HUES6 (cell line): ENCODE measurements at regions not wholly inside any gene's neighbourhood (a gene's known extent, or its start where the extent isn't known, plus 50 kb on each side); places are given as distances from the start of the nearest gene placed in this dataset.
A peak's percentile ranks its signal among the peaks of the same experiment; 100 is the strongest.
"Not testable (repeated sequence)": the region's sequence is repeated elsewhere in the genome, so short reads cannot be mapped to it uniquely, and the experiment has no call there.

ENCODE experiments used
- H3K27ac ChIP-seq: 2 replicates; pipeline ENCODE4 v1.7.0; 2013; ENCODE audit warnings: low read depth, mild to moderate bottlenecking, low read length, inconsistent platforms
- H3K27me3 ChIP-seq: 2 replicates; pipeline ENCODE4 v1.6.1; 2013; ENCODE audit warnings: low read length; ENCODE audit not compliant: control insufficient read depth, insufficient read depth
- H3K36me3 ChIP-seq: 2 replicates; pipeline ENCODE4 v1.6.1; 2013; ENCODE audit warnings: low read length; ENCODE audit not compliant: control insufficient read depth, insufficient read depth
- H3K4me1 ChIP-seq: 2 replicates; pipeline ENCODE4 v1.6.1; 2013; ENCODE audit warnings: low read length; ENCODE audit not compliant: control insufficient read depth, insufficient read depth
- H3K4me3 ChIP-seq: 2 replicates; pipeline ENCODE4 v1.5.1; 2013; ENCODE audit warnings: low read depth, low read length
- H3K9ac ChIP-seq: one replicate; pipeline ENCODE4 v1.6.1; 2013; ENCODE audit warnings: mild to moderate bottlenecking, low read length
- H3K9me3 ChIP-seq: 2 replicates; pipeline ENCODE4 v1.6.1; 2013; ENCODE audit warnings: low read depth, low read length; ENCODE audit not compliant: control insufficient read depth, insufficient read depth

DNA sequence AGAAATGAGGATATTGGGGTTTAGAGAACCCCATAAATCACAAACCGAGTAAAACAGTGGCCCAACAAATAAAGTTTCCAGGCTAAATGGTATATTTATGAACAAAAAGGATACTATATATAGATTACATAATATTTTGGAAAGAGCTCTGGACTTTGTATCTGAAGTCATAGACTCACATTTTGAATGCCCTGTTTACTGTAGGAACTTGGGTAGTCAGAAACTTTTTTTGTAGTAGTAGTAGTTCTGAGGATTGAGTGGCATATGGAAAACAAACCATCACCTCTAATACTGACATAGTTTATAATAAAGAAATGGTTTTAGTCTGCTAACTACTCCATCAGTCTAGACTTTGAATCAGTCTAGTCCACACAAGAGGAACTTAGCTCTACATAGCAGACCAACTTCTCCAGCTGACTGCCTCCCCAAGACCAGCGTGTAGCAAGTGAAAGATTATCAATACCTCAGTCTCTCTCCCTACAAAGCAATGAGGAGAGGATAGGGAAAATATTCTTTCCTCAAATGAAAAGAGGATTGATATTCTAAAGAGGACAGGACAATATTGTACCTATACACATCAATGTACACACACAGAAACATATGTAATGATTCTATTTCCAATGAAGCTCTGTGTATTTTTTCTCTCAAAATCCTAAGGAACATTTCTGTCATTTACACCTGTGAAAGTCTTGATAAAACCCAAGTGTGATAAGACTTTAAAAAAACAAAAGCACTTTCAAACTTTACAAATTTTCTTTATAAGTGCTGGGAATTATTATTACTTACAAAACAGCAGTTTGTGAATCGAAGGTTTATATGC is 184.9 kb upstream of the MAP2 start:
- H3K9me3 ChIP-seq, result peaks cover 14% of the 10 kb centered on the region
- H3K4me3 ChIP-seq, result no peak overlapping the region
- peaks cover 2% of the 10 kb centered on the region; the same call in 1 of the 2 replicates for H3K4me1 ChIP-seq
- no peaks in the 10 kb centered on the region for H3K36me3 ChIP-seq
- no peak overlapping the region for H3K9ac ChIP-seq
- no peaks in the 10 kb centered on the region for H3K27me3 ChIP-seq
- H3K27ac ChIP-seq, result no peak overlapping the region

DNA sequence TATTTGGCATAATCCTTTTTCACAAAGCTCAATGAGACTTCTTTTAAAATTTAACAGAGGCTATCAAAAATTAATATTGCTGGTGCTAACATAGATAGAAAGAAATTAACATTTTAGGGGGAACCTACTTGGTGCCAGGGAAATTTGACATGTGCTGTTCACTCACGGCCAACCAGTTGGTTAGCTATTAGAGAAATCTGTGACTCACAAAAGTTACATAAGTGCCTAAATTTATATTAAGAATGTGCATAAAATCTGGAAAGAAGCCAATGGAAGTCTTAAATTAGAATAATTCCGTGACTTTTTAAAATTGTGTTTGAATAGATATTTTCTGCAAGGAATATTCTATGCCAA is 184.3 kb upstream of the MAP2 start:
- Histone ChIP-seq H3K36me3 (no peaks in the 10 kb centered on the region), H3K4me3 (no peak overlapping the region), H3K4me1 (peaks cover 2% of the 10 kb centered on the region; the same call in 1 of the 2 replicates), H3K9ac (no peak overlapping the region), H3K27ac (no peak overlapping the region), H3K27me3 (no peaks in the 10 kb centered on the region), H3K9me3 (peaks cover 14% of the 10 kb centered on the region)

DNA sequence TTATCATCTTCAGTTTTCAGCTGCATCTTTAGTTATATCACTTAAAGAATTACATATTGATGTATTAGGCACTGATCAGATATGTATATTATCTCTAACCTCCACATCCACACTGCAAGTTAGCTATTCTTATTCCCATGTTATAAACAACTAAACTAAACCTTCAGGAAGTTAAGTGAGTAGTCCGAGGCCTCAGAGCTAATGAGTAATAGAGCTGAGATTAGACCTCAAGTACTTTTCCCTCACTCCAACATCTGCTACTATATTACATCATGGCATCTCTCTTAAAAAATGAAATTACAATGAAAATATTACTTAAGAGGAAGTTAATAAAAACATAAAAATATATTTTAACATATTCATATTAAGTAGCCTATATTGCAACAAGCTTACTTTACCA is 183.6 kb upstream of the MAP2 start:
- no peaks in the 10 kb centered on the region for H3K36me3 ChIP-seq
- H3K4me1 ChIP-seq, result peaks cover 2% of the 10 kb centered on the region; the same call in 1 of the 2 replicates
- H3K4me3 ChIP-seq, result no peak overlapping the region
- no peak overlapping the region for H3K9ac ChIP-seq
- no peak overlapping the region for H3K27ac ChIP-seq
- H3K27me3 ChIP-seq, result no peaks in the 10 kb centered on the region
- H3K9me3 ChIP-seq, result peaks cover 14% of the 10 kb centered on the region

DNA sequence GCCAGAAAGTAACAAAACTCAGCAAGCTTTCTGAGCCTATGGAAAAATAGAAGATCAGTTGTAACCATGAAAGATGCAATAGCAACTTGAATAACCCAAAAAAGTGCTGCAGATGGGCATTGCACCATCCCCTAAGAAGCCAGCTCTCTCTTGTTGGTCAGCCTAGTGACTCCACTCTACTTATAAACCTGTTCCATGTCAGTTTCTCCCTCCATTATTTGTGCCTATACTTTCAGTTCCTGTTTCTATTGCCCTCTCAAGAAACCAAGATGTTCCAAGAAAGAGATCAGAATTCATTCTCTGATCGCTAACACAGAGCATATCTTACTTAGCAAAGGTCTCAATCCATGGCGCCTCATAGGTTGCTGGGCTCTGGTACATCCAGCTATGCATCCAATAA is 170.3 kb upstream of the MAP2 start:
- H3K36me3 ChIP-seq, result no peaks in the 10 kb centered on the region
- no peaks in the 10 kb centered on the region for H3K27me3 ChIP-seq
- no peak overlapping the region for H3K27ac ChIP-seq
- no peaks in the 10 kb centered on the region for H3K4me1 ChIP-seq
- H3K9me3 ChIP-seq, result peaks cover 13% of the 10 kb centered on the region
- H3K9ac ChIP-seq, result no peak overlapping the region
- H3K4me3 ChIP-seq, result no peak overlapping the region

DNA sequence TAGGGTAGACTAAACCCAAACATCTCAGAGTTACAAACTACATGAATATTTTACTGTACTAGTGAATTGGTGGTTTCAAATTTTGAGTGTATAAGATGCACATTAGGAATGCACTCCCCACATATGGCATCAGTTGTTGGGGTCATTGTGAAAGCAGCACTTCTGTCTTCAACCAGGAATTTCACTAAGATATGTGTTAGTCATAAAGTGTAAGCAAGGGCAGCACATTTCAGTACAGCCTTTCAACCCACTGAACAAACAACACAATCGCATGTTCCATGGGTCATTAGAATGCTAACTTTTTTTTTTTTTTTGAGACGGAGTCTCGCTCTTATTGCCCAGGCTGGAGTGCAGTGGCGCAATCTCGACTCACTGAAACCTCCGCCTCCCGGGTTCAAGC is 164.1 kb upstream of the MAP2 start:
- no peak overlapping the region for H3K4me3 ChIP-seq
- 0 out of 2 replicates have a peak, but pooled peaks cover 5% of the 10 kb centered on the region for H3K4me1 ChIP-seq
- peaks cover 13% of the 10 kb centered on the region for H3K9me3 ChIP-seq
- no peaks in the 10 kb centered on the region for H3K36me3 ChIP-seq
- H3K9ac ChIP-seq, result no peak overlapping the region
- H3K27me3 ChIP-seq, result no peaks in the 10 kb centered on the region
- H3K27ac ChIP-seq, result no peak overlapping the region

DNA sequence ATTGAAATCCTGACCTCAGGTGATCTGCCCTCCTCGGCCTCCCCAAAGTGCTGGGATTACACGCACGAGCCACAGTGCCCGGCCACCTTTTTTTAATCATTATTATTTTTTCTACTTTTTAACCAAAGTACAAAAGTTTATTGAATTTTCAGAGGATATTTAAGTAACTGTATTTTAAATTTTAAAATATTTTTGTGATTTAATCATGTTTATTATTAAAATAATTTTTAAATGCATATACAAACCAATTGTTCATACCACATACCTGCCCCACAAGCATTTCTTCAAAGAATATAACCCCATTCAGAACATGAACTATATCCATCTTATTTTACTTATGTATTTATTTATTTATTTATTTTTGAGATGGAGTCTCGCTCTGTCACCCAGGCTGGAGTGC is 163.6 kb upstream of the MAP2 start:
- H3K9me3 ChIP-seq, result peaks cover 13% of the 10 kb centered on the region

DNA sequence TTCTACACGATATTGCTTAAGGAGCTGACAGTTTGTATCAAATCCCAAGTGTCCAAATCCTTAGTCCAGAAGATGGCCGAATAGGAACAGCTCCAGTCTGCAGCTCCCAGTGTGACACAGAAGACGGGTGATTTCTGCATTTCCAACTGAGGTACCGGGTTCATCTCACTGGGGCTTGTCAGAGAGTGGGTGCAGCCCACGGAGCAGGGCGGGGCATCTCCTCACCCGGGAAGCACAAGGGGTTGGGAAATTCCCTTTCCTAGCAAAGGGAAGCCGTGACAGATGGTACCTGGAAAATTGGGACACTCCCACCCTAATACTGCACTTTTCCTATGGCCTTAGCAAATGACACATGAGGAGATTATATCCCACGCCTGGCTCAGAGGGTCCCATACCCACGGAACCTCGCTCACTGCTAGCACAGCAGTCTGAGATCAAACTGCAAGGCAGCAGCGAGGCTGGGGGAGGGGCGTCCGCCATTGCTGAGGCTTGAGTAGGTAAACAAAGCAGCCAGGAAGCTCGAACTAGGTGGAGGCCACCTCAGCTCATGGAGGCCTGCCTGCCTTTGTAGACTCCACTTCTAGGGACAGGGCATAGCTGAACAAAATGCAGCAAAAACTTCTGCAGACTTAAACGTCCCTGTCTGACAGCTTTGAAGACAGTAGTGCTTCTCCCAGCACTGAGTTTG is 162.3 kb upstream of the MAP2 start:
- H3K9ac ChIP-seq, result not testable (repeated sequence)

More for the DNA sequence above, 163.6 kb upstream of the MAP2 start:
- Histone ChIP-seq H3K36me3 (no peaks in the 10 kb centered on the region), H3K9ac (no peak overlapping the region), H3K4me3 (no peak overlapping the region), H3K27ac (no peak overlapping the region), H3K4me1 (0 out of 2 replicates have a peak, but pooled peaks cover 5% of the 10 kb centered on the region), H3K27me3 (no peaks in the 10 kb centered on the region)

DNA sequence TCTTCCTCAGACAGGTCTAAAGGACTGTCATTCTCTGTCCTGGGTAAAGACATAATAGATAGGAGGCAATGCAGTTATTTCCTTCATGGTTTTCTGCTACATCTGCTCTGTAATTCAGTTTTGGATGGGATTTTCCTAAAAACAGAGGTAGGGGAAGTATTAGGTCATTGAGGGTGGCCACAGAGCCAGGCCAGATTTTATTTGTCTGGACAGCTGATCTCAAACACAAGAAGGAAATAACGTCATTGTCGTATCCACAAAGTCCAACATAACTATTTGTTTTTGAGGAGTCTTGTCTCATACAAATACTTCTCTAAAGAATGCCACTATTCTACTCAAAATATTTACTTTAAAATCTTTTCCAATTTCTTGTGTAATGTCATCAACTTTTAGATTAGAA is 154.8 kb upstream of the MAP2 start:
- no peaks in the 10 kb centered on the region for H3K4me1 ChIP-seq
- H3K27ac ChIP-seq, result no peak overlapping the region
- no peaks in the 10 kb centered on the region for H3K27me3 ChIP-seq
- no peak overlapping the region for H3K9ac ChIP-seq
- H3K9me3 ChIP-seq, result no peaks in the 10 kb centered on the region
- H3K4me3 ChIP-seq, result no peak overlapping the region
- no peaks in the 10 kb centered on the region for H3K36me3 ChIP-seq

More for the DNA sequence above, 162.3 kb upstream of the MAP2 start:
- not testable (repeated sequence) for H3K36me3 ChIP-seq, H3K4me3 ChIP-seq, H3K4me1 ChIP-seq, H3K9me3 ChIP-seq, H3K27ac ChIP-seq, H3K27me3 ChIP-seq

DNA sequence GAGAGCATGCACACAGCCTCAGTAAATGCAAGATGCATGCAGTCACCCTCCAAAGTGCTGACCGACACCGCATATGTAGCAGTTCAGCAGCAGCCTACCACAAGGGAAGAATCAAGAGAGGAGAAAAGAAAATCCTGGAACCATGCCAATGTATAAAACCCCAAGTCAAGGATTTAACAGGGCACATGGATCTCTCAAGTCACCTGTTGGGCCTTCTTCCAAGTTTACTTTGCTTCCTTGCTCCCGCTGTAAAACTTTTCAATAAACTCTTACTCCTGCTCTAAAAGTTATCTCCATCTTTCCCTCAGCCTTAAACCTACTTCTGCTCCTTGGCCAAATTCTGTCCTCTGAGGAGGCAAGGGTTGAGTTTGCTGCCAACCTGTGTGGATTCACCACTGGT is 147.8 kb upstream of the MAP2 start:
- no peak overlapping the region for H3K9ac ChIP-seq
- no peaks in the 10 kb centered on the region for H3K36me3 ChIP-seq
- no peak overlapping the region for H3K4me3 ChIP-seq
- H3K9me3 ChIP-seq, result no peaks in the 10 kb centered on the region
- H3K27ac ChIP-seq, result no peak overlapping the region
- peaks cover 7% of the 10 kb centered on the region; the same call in 1 of the 2 replicates for H3K4me1 ChIP-seq
- no peaks in the 10 kb centered on the region for H3K27me3 ChIP-seq

DNA sequence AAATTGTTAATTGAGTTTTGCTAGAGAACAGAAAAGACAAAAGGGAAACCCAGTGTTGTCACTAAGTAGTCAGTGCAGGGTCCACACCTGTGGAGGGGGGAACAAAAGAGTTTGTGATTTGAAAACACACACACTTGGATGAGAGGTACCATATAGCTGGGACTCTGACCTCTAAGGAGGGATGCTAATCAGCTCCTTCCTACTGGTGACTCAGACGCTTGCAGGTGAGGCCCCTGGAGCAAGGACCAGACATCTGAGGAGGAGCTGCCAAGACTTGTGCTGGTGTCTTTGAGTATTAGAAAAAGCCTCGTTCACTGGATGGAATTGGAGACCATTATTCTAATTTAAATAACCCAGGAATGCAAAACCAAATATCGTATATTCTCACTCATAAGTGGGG is 146.4 kb upstream of the MAP2 start:
- Histone ChIP-seq H3K36me3 (no peaks in the 10 kb centered on the region), H3K4me3 (no peak overlapping the region)

DNA sequence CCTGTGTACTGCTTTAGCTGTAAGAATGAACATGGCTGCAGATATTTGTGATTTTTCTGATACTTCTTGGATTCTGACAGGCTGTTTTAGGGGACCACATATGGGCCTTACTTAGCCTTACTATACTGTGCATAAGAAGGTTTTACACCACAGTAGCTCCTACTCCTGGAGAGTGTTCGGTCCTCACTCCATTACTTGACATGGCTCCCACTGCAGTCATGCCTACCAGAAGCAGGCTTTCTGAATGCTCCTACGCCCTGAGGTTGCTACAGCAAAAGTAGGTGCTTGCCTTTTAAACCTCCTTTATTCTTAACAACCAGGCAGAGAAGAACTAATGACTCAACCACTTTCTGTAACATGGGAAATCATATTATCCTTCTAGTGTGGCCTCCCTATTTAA is 125.2 kb upstream of the MAP2 start:
- Histone ChIP-seq H3K27ac (peak overlapping the region; percentile 97), H3K4me1 (peaks cover 31% of the 10 kb centered on the region), H3K36me3 (peaks cover 22% of the 10 kb centered on the region), H3K27me3 (no peaks in the 10 kb centered on the region; the same call in 1 of the 2 replicates), H3K9ac (peak overlapping the region; percentile 99), H3K4me3 (peak overlapping the region; percentile 80), H3K9me3 (no peaks in the 10 kb centered on the region)

More for the DNA sequence above, 146.4 kb upstream of the MAP2 start:
- no peak overlapping the region for H3K9ac ChIP-seq
- no peak overlapping the region for H3K27ac ChIP-seq
- H3K9me3 ChIP-seq, result no peaks in the 10 kb centered on the region
- peaks cover 7% of the 10 kb centered on the region; the same call in 1 of the 2 replicates for H3K4me1 ChIP-seq
- no peaks in the 10 kb centered on the region for H3K27me3 ChIP-seq
